ENCODE measurements at regions not wholly inside any gene's neighbourhood (a gene's known extent, or its start where the extent isn't known, plus 50 kb on each side); places are given as distances from the start of the nearest gene placed in this dataset.

GRCh38 chr6:18603361-18603760 is 216.2 kb downstream of the RNF144B start:
- TF ChIP-seq CTCF (conservative IDR thresholded peaks at IDR 0.05): no peak

GRCh38 chr6:18605841-18606240 is 218.7 kb downstream of the RNF144B start:
- no peak for TF ChIP-seq CTCF (conservative IDR thresholded peaks at IDR 0.05)
- no peak overlapping the region for H3K27ac ChIP-seq

More at GRCh38 chr6:18603361-18603760, 216.2 kb downstream of the RNF144B start:
- H3K27ac ChIP-seq: no peak overlapping the region

GRCh38 chr6:18609715-18610114 is 222.6 kb downstream of the RNF144B start:
- TF ChIP-seq CTCF (conservative IDR thresholded peaks at IDR 0.05): no peak

GRCh38 chr6:18613319-18613925 is 226.3 kb downstream of the RNF144B start:
- no peak overlapping the region for H3K27ac ChIP-seq
- TF ChIP-seq CTCF (conservative IDR thresholded peaks at IDR 0.05): no peak

More at GRCh38 chr6:18609715-18610114, 222.6 kb downstream of the RNF144B start:
- H3K27ac ChIP-seq: no peak overlapping the region

- no peak overlapping the region for H3K27ac ChIP-seq
- no peak for TF ChIP-seq CTCF (conservative IDR thresholded peaks at IDR 0.05)
These were observed 242.4 kb downstream of the RNF144B start for GRCh38 chr6:18629571-18629970.

GRCh38 chr6:18632670-18633410 is 245.7 kb downstream of the RNF144B start:
- H3K27ac ChIP-seq: no peak overlapping the region
- no peak for TF ChIP-seq CTCF (conservative IDR thresholded peaks at IDR 0.05)

GRCh38 chr6:18634912-18635311 is 247.8 kb downstream of the RNF144B start:
- H3K27ac ChIP-seq: no peak overlapping the region
- TF ChIP-seq CTCF (conservative IDR thresholded peaks at IDR 0.05): no peak
